ENCODE measurements at regions not wholly inside any gene's neighbourhood (a gene's known extent, or its start where the extent isn't known, plus 50 kb on each side); places are given as distances from the start of the nearest gene placed in this dataset.

- no peaks in the 10 kb centered on the region for H3K36me3 ChIP-seq (ENCODE audit: control insufficient read depth in 1 of 2, insufficient read depth in 2 of 2, low read length in 2 of 2)
- H3K4me2 ChIP-seq (ENCODE audit: low read length): no peak overlapping the region
- no peaks in the 10 kb centered on the region for H3K27me3 ChIP-seq (ENCODE audit: insufficient read depth, low read length)
- POLR2A ChIA-PET: no interaction called here
- H4K20me1 ChIP-seq (ENCODE audit: insufficient read depth): no peaks in the 10 kb centered on the region
- BruUV-seq (replicated peaks): no TSS peak
- H3K4me1 ChIP-seq (ENCODE audit: control insufficient read depth in 1 of 2, insufficient read depth in 2 of 2, low read length in 2 of 2): no peaks in the 10 kb centered on the region
- no peaks in the 10 kb centered on the region for H3K9me2 ChIP-seq (ENCODE audit: insufficient read depth)
- no peak overlapping the region for H3K4me3 ChIP-seq (replicated peaks in 1 of 2; ENCODE audit: low read depth in 1 of 2, low read length in 2 of 2)
- CTCF ChIA-PET: no interaction called here
- ATAC-seq: no peak
- no peak overlapping the region for H3K27ac ChIP-seq (ENCODE audit: low read depth, low read length)
- no peak overlapping the region for H3K9ac ChIP-seq (ENCODE audit: low read length)
- RAD21 ChIA-PET (ENCODE audit: low non-redundant PET in 1 of 2, low total read pairs in 2 of 2, uncharacterized antibody in 2 of 2, unreplicated experiment in 2 of 2): no interaction called here
- TF ChIP-seq TCF7L2 (IDR thresholded peaks at IDR 0.05; ENCODE audit: borderline replicate concordance, extremely low read depth, insufficient read depth, insufficient read length): no peak
- TF ChIP-seq MAX (IDR thresholded peaks at IDR 0.05): no peak
- no peak for TF ChIP-seq EGR1 (IDR thresholded peaks at IDR 0.05; ENCODE audit: low read depth)
- TF ChIP-seq YY1 (IDR thresholded peaks at IDR 0.05; ENCODE audit: extremely low read depth, insufficient replicate concordance, low read depth, low read length): no peak
- no peak for TF ChIP-seq CBX3 (IDR thresholded peaks at IDR 0.05; ENCODE audit: low read depth)
- no peak for TF ChIP-seq ELF1 (IDR thresholded peaks at IDR 0.05; ENCODE audit: borderline replicate concordance, low read depth)
- no peak for TF ChIP-seq SP1 (IDR thresholded peaks at IDR 0.05; ENCODE audit: low read depth)
- no peak for TF ChIP-seq REST (IDR thresholded peaks at IDR 0.05; ENCODE audit: low read depth)
- intact Hi-C loops (cut with micrococcal nuclease): no loop called here
- no peak overlapping the region for H2AFZ ChIP-seq (ENCODE audit: low read depth, low read length, poor library complexity, severe bottlenecking)
- peaks cover 13 to 16% of the 10 kb centered on the region in 2 experiments; a peak in 3 of 4 replicates for H3K9me3 ChIP-seq (ENCODE audit: control insufficient read depth in 1 of 2, insufficient read depth in 1 of 2, low read depth in 1 of 2, low read length in 2 of 2)
- no peaks in the 10 kb centered on the region for H3K79me2 ChIP-seq (ENCODE audit: insufficient read depth, low read length)
- no peak for DNase-seq (ENCODE audit: low read depth, low spot score)
Measured at GRCh38 chr13:107421951-107422350, 793.4 kb downstream of the LIG4 start.
